ENCODE measurements at regions not wholly inside any gene's neighbourhood (a gene's known extent, or its start where the extent isn't known, plus 50 kb on each side); places are given as distances from the start of the nearest gene placed in this dataset.
A peak's percentile ranks its signal among the peaks of the same experiment; 100 is the strongest.

GRCh38 chr3:178434206-178434805 is 101.9 kb upstream of the KCNMB2 start:
- TF ChIP-seq GATA2 (IDR thresholded peaks at IDR 0.05; ENCODE audit: insufficient read depth, insufficient read length, low read depth, low read length) (peak; percentile 61), FOS (IDR thresholded peaks at IDR 0.05; ENCODE audit: borderline replicate concordance, insufficient read depth, low read length) (no peak), JUN (IDR thresholded peaks at IDR 0.05; ENCODE audit: borderline replicate concordance, insufficient read depth, insufficient read length, low read depth) (no peak)
- Histone ChIP-seq H3K9me3 (replicated peaks; ENCODE audit: control insufficient read depth, insufficient read depth, low read length) (no peaks in the 10 kb centered on the region), H3K9ac (replicated peaks; ENCODE audit: extremely low read depth, insufficient read depth, low read length) (no peak overlapping the region), H3K4me1 (ENCODE audit: control insufficient read depth, extremely low read depth, insufficient read depth, low read length) (no peaks in the 10 kb centered on the region), H4K20me1 (replicated peaks; ENCODE audit: control insufficient read depth, extremely low read depth, insufficient read depth, low read length) (no peaks in the 10 kb centered on the region), H2AFZ (ENCODE audit: low read depth, low read length) (no peak overlapping the region), H3K4me2 (ENCODE audit: insufficient read depth, low read length) (no peak overlapping the region), H3K27ac (ENCODE audit: insufficient read depth, low read depth, low read length) (no peak overlapping the region), H3K79me2 (ENCODE audit: control insufficient read depth, insufficient read depth, low read length) (no peaks in the 10 kb centered on the region), H3K36me3 (ENCODE audit: control insufficient read depth in 2 of 2, extremely low read depth in 1 of 2, insufficient read depth in 2 of 2, low read length in 2 of 2) (no peaks in the 10 kb centered on the region), H3K9me1 (replicated peaks; ENCODE audit: control insufficient read depth, extremely low read depth, insufficient read depth, low read length) (no peaks in the 10 kb centered on the region), H3K27me3 (ENCODE audit: control insufficient read depth in 2 of 2, insufficient read depth in 2 of 2, low read length in 2 of 2) (no peaks in the 10 kb centered on the region), H3K4me3 (replicated peaks in 1 of 3; ENCODE audit: insufficient read depth in 1 of 3, low read depth in 1 of 3, low read length in 3 of 3) (no peak overlapping the region)
- intact Hi-C loops (cut with micrococcal nuclease), result no loop called here
- dilution Hi-C loops (cut with MboI; ENCODE audit: extremely low pct_ligation_motif_present, low sequenced_read_pairs), result no loop called here
- BruUV-seq (replicated peaks), result no TSS peak
- CTCF ChIA-PET, result interaction anchor here (1.0 to 3.7 kb wide), 8 partner anchors 9 to 887 kb away, joined by 3 to 107 read pairs (median 6); no protein-coding TSS in a partner anchor
- POLR2A ChIA-PET, result no interaction called here
- DNase-seq (ENCODE audit: low read depth, low spot score) (peak; percentile 22), FAIRE-seq (peak; percentile 8)

DNA sequence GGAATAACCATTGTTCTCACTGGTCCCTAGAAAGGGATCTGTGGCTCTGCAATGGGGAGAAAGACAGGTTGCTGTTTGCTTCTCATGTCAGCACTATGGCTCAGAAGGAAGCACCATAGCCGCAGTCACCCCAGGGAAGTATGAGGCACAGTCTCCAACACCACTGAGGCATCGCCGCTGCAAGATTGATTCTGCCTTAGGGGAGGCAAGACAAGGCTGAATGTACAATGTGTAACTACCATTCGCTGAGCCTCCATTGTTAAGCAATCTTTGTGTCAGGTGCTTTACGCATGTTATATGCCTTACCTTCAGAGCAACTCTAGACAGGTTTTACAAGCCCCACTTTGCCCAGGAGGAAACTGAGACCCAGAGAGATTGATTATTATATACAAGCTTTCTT is 100.7 kb upstream of the KCNMB2 start:
- no peak overlapping the region for H3K27ac ChIP-seq (ENCODE audit: insufficient read depth, low read depth, low read length)
- FAIRE-seq, result no peak
- no peak overlapping the region for H3K4me2 ChIP-seq (ENCODE audit: insufficient read depth, low read length)
- H2AFZ ChIP-seq (ENCODE audit: low read depth, low read length), result no peak overlapping the region
- H3K27me3 ChIP-seq (ENCODE audit: control insufficient read depth in 2 of 2, insufficient read depth in 2 of 2, low read length in 2 of 2), result no peaks in the 10 kb centered on the region
- H3K9me1 ChIP-seq (replicated peaks; ENCODE audit: control insufficient read depth, extremely low read depth, insufficient read depth, low read length), result no peaks in the 10 kb centered on the region
- H3K4me3 ChIP-seq (replicated peaks in 1 of 3; ENCODE audit: insufficient read depth in 1 of 3, low read depth in 1 of 3, low read length in 3 of 3), result no peak overlapping the region
- H3K36me3 ChIP-seq (ENCODE audit: control insufficient read depth in 2 of 2, extremely low read depth in 1 of 2, insufficient read depth in 2 of 2, low read length in 2 of 2), result no peaks in the 10 kb centered on the region
- dilution Hi-C loops (cut with MboI; ENCODE audit: extremely low pct_ligation_motif_present, low sequenced_read_pairs) (no loop called here), intact Hi-C loops (cut with micrococcal nuclease) (no loop called here)
- TF ChIP-seq POLR2A (IDR thresholded peaks at IDR 0.05; ENCODE audit: low read depth, low read length), result no peak
- no peak for TF ChIP-seq FOS (IDR thresholded peaks at IDR 0.05; ENCODE audit: borderline replicate concordance, insufficient read depth, low read length)
- no peak for TF ChIP-seq GATA2 (IDR thresholded peaks at IDR 0.05; ENCODE audit: insufficient read depth, insufficient read length, low read depth, low read length)
- TF ChIP-seq JUN (IDR thresholded peaks at IDR 0.05; ENCODE audit: borderline replicate concordance, insufficient read depth, insufficient read length, low read depth), result no peak
- TF ChIP-seq MYC (IDR thresholded peaks at IDR 0.05; ENCODE audit: low read depth, low read length), result no peak
- no peak for TF ChIP-seq MAX (IDR thresholded peaks at IDR 0.05; ENCODE audit: insufficient read depth, insufficient read length)
- TF ChIP-seq POLR2AphosphoS5 (IDR thresholded peaks at IDR 0.05; ENCODE audit: insufficient read depth, low read depth, low read length), result no peak
- TF ChIP-seq CTCF (IDR thresholded peaks at IDR 0.05; ENCODE audit: extremely low read depth in 1 of 2, insufficient read depth in 1 of 2, low read depth in 1 of 2, low read length in 2 of 2), result no peak
- TF ChIP-seq EZH2 (IDR thresholded peaks at IDR 0.05; ENCODE audit: borderline replicate concordance, low read depth, low read length, severe bottlenecking), result no peak
- ChIA-PET POLR2A (no interaction called here), CTCF (interaction anchor here (1.0 to 3.7 kb wide), 13 partner anchors 11 to 885 kb away, joined by 3 to 107 read pairs (median 6); no protein-coding TSS in a partner anchor)
- BruUV-seq (replicated peaks), result no TSS peak
- no peaks in the 10 kb centered on the region for H3K79me2 ChIP-seq (ENCODE audit: control insufficient read depth, insufficient read depth, low read length)
- H3K4me1 ChIP-seq (ENCODE audit: control insufficient read depth, extremely low read depth, insufficient read depth, low read length), result no peaks in the 10 kb centered on the region
- DNase-seq (ENCODE audit: low read depth, low spot score), result no peak
- no peaks in the 10 kb centered on the region for H4K20me1 ChIP-seq (replicated peaks; ENCODE audit: control insufficient read depth, extremely low read depth, insufficient read depth, low read length)
- no peak overlapping the region for H3K9ac ChIP-seq (replicated peaks; ENCODE audit: extremely low read depth, insufficient read depth, low read length)
- H3K9me3 ChIP-seq (replicated peaks; ENCODE audit: control insufficient read depth, insufficient read depth, low read length), result no peaks in the 10 kb centered on the region
